ENCODE measurements at regions not wholly inside any gene's neighbourhood (a gene's known extent, or its start where the extent isn't known, plus 50 kb on each side); places are given as distances from the start of the nearest gene placed in this dataset.

GRCh38 chr2:65878011-65878340, 445.6 kb upstream of the SPRED2 start:
- DNase-seq, result no peak

GRCh38 chr2:65877331-65878010, 445.1 kb upstream of the SPRED2 start:
- DNase-seq, result no peak

- no peak for DNase-seq
Observed at GRCh38 chr2:65876114-65876513, 443.7 kb upstream of the SPRED2 start.

- no peak for DNase-seq
Observed at GRCh38 chr2:65870826-65871225, 438.4 kb upstream of the SPRED2 start.

GRCh38 chr2:65869296-65869695, 436.9 kb upstream of the SPRED2 start:
- no peak for DNase-seq

GRCh38 chr2:65868177-65868576, 435.8 kb upstream of the SPRED2 start:
- no peak for DNase-seq

- DNase-seq, result no peak
Observed at GRCh38 chr2:65867446-65867845, 435.0 kb upstream of the SPRED2 start.

GRCh38 chr2:65866148-65866547, 433.7 kb upstream of the SPRED2 start:
- no peak for DNase-seq

GRCh38 chr2:65864619-65865018, 432.2 kb upstream of the SPRED2 start:
- DNase-seq, result no peak

GRCh38 chr2:65863713-65864112, 431.3 kb upstream of the SPRED2 start:
- DNase-seq, result no peak

GRCh38 chr2:65856928-65857327, 424.5 kb upstream of the SPRED2 start:
- DNase-seq, result no peak

- no peak for DNase-seq
Observed at GRCh38 chr2:65856423-65856822, 424.0 kb upstream of the SPRED2 start.

GRCh38 chr2:65850695-65851094, 418.3 kb upstream of the SPRED2 start:
- DNase-seq, result no peak

GRCh38 chr2:65846989-65847678, 414.7 kb upstream of the SPRED2 start:
- no peak for DNase-seq

- DNase-seq, result no peak
Observed at GRCh38 chr2:65845442-65846182, 413.2 kb upstream of the SPRED2 start.

GRCh38 chr2:65842104-65842503, 409.7 kb upstream of the SPRED2 start:
- no peak for DNase-seq

- DNase-seq, result no peak
Observed at GRCh38 chr2:65835975-65836549, 403.7 kb upstream of the SPRED2 start.

GRCh38 chr2:65834771-65835475, 402.5 kb upstream of the SPRED2 start:
- no peak for DNase-seq

- DNase-seq, result no peak
Observed at GRCh38 chr2:65834062-65834461, 401.7 kb upstream of the SPRED2 start.

- no peak for DNase-seq
Observed at GRCh38 chr2:65831509-65831908, 399.1 kb upstream of the SPRED2 start.

GRCh38 chr2:65826567-65826966, 394.2 kb upstream of the SPRED2 start:
- no peak for DNase-seq

GRCh38 chr2:65823511-65823910, 391.1 kb upstream of the SPRED2 start:
- DNase-seq, result no peak

GRCh38 chr2:65820454-65820853, 388.1 kb upstream of the SPRED2 start:
- DNase-seq, result no peak
